SKM-1 treated with dmso at 0.1 percent for 144 hours (cell line): ENCODE measurements at regions not wholly inside any gene's neighbourhood (a gene's known extent, or its start where the extent isn't known, plus 50 kb on each side); places are given as distances from the start of the nearest gene placed in this dataset.

Experiments
- DNase-seq: peaks from one replicate; lab custom pipeline; 2025; ENCODE audit not compliant: unreplicated experiment; lab: John Stamatoyannopoulos, UW

- DNase-seq = no peak
These were observed 132.0 kb upstream of the KCNJ16 start for GRCh38 chr17:69943058-69943457.

DNA sequence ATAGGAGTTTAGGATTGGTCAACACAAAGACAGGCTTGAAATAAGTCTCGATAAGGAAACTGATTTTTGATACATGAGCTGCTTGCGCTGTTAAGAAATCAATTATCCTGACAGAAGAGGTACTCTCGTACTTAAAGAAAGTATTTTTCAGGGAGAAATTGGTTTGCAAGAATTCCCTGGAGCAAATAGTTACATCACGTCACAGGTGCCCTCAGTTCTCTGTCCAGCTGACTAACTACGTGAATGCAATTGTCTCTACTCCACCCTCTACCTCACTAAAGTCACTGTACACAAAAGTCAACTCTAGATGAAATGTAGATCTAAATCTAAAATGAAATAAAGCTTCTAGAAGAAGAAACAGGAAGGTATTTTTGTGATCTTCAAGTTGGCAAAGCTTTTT, 130.6 kb upstream of the KCNJ16 start:
- DNase-seq = no peak

DNA sequence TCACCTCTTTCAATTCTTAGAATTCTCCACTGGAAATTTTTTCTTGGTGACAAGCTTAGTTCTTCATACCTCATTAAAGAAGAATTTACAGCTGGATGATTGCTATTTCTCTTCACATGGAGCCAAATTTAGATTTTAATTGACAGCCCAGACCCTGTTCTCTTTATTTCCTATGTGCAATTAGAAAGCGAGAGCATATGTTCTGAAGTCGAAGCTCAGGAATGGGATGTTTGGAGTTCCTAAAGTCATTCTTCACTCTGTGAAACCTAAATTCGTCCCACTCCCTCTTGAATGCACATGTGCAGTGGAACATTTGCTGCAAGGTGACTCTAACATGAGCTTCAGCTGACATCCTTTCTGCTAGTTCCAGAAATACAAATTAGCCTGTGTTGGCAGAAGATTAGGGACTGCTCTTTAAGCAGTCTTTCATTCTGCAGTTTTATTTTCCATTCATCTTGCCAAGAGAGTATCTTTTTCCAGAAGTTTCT, 129.3 kb upstream of the KCNJ16 start:
- no peak for DNase-seq

GRCh38 chr17:69947027-69947759, 127.8 kb upstream of the KCNJ16 start:
- DNase-seq = no peak

GRCh38 chr17:69948406-69948805, 126.6 kb upstream of the KCNJ16 start:
- no peak for DNase-seq

- no peak for DNase-seq
These were observed 125.5 kb upstream of the KCNJ16 start for GRCh38 chr17:69949496-69949895.

DNA sequence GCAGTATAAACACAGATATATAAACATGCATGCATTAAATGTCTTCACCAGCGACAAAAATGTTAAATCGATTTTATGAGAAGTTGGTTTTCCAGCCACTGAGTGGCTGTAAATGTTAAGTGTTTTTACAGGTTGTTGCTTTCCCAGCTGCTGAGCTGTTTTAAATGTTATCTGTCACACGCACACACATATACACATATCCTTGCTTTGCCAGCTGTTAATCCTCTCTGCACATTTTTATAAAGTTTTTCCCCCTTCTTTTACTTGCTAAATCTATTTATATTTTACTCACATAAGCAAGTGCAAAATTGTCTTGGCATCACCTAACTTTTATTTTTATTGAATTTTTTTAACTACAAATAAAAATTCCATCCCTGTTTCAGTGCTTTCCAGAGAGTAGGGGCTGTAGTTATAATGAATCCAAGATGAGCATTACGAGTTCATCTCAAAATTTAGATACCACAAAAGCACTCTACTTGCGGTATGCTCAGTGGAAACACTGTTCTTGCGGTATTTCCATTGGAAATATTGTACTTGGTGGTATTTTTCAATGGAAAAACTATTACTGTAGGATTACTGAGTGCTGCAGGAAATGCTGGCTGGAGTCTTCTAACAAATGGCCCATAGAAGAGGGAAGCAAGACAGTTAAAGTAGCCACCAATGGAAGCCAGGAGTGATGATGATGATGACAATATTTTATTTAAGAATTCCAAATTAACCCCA, 124.9 kb upstream of the KCNJ16 start:
- no peak for DNase-seq

GRCh38 chr17:69950701-69951418, 124.2 kb upstream of the KCNJ16 start:
- no peak for DNase-seq

DNA sequence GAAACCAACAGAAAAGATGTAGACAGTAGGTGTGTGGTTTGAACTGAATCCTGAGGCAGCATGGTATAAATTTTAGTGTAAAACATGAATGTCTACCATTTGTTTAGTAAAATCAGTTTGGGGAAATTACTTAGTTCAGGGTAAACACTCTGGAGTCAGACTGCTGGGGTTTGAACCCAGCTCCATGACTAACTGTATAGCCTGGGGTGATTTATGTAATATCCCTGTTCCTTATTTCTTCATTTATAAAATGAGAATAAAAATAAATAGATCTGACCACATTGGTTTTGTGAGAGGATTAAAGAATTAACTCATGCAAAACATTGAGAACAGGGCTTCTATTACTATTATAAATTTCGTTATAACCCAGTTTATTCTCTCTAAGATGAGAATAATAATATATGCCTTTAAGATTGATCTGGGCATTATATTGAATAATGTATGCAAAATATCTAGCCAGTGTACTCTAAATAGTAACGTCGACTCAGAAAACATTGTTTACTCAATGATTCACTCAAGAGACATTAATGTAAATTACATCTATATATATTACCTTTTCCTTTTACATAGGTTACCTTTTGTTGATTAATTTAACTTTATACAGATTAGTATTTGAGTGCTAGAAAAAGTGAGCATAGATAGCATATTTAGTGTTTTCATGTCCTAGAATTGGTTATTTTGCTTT, 120.6 kb upstream of the KCNJ16 start:
- DNase-seq = no peak

DNA sequence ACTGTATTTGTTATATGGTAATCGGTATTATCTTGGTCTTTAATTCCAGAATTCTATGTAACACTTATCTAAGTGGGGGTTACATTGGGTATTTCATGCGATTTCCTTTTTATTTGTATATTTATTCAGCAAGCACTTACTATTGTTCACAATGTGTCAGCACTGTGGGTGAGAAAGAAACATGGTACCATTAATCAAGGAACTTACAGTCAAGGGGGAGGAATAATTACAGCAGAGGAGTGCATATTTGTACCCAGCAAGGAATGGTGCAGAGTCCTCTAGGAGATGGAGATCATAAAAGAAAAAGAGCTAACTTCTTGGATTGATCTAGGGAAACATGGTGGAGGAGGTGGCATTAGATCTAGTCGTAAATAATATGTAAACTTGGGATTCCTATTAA, 117.0 kb upstream of the KCNJ16 start:
- DNase-seq = no peak

DNA sequence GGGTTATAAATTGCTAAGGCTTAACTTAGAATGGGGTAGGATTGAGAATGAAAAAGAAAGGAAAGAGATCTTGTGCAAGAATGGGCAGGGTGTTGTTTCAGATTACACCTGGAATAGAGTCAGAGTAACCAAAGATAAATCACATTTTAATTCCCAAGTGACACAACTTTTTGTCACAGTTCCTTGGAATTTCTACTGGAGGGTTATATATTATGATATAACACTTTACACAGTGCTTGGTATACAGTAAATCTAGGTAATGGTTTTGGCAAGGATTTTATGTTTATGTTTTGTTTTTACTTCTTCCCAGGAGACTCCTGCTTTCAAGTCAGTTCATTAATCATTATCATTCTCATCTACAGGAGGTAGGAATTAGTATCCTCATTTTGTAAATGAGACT, 115.7 kb upstream of the KCNJ16 start:
- DNase-seq = no peak

- DNase-seq = no peak
These were observed 114.3 kb upstream of the KCNJ16 start for GRCh38 chr17:69960755-69961154.

DNA sequence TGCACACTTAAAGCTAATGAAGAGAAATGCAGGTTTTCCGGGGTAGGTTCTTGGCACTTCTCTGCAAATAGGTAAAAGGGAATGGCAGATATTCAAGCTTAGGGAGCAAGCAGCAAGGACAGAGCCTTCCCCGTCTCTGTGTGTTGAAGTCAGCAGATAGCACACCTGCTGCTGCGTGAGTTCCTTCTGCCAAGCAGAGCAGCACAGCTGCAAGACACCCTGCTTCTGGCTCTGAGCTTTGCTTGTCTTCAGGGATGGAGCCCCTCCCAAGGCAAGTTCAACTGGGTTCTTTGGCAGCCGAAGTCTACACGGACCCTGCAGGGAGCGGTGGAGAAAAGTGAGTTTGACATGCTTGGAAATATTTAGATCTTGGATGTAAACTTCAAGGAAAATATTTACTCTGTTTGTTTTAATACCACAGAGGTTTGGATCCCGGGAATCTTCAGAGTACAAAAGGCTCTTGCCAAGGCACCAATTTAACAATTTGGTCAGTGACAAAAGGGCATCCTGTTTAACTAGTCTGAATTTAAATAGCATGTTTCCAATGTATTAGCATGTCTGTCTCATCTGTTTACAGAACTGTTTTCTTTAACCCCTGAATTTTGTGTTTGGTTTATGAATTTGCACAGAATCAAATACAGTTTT, 113.4 kb upstream of the KCNJ16 start:
- no peak for DNase-seq

GRCh38 chr17:69962436-69962995, 112.5 kb upstream of the KCNJ16 start:
- DNase-seq = no peak

DNA sequence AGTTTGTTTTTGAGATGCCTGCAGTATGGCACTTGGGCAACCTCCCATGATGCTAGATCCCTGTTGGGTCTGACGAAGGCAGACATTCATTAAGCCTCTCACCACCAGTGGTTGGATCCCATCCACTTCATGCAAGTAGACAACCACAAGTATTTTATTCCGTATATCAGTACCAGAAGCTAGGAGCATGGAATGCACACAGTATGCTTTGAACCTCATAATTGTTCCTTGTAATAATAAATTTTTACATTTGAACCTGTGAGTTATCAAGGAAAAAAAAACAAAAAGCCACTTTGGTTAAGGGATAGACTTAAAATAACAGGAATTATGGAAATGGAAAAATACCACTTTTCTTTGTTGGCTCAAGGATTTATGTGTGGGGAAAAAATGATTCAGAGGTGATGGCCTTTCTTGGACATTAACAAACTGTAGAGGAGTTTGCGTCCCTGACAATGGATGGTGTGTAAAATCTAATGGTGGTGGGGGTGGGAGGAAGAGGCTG, 107.1 kb upstream of the KCNJ16 start:
- DNase-seq = no peak

- DNase-seq = no peak
These were observed 105.1 kb upstream of the KCNJ16 start for GRCh38 chr17:69969897-69970296.

- no peak for DNase-seq
These were observed 102.8 kb upstream of the KCNJ16 start for GRCh38 chr17:69972251-69972650.

DNA sequence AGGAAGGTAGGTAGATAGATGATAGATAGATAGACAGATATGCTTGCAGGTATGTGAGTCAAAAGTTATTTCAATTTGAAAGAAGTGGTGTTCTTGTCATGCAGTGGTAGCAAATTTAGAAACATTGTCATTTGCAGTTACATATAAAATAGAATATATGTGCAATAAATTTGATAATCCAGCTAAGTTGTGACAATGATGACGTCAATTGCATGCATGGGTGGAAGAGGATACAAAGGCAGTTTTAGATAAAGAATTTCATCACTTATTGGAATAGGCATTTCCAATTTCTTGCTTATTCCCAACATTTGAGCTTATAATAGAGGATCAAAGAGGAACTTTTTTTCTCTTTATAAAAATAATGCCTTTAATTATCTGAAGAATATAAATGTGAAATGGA, 99.2 kb upstream of the KCNJ16 start:
- DNase-seq = no peak

DNA sequence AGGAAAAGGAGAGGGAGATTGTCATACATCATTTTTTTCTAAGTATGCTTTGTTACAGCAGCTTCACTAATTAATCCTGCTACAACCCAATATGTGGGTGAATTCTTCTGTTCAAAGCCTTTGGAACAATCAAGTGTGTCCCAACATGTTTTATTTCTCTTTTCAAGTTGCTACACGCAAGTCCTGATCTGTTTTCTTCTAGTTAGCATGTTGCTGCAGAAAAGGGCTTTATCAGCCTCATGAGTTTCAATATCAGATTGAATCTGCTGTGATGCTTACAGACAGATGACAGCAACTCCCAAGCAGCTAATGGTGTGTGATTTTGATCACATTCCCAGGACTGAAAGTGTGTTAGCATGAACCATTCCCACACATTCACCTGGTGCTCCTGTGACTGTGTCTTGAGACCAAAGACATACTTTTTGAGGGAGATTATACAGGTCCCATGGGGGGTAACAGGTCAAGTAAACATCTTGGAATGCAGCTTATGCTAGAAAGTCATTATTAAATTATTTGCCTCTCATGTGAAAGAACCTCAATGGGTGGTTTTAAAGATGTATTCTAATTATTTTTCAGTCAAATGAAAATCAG, 96.9 kb upstream of the KCNJ16 start:
- no peak for DNase-seq

DNA sequence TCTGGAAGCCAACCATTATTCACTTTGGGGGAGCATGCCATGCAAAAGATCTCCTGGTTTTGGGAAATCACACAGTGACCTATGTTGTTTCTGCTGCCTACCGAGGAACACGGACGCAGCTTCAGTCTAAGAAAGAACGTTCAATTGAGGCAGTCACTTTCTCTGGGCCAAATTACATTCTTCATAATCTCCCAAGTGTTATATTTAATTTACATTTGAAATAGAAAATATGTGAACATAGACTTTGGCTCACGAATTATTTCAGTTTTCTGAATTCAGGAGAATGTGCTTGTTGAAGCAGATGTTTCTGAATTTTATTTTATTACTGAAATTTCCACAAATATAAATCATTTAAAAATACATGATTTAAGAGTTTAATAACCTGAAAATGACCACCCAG, 93.6 kb upstream of the KCNJ16 start:
- no peak for DNase-seq
